ENCODE measurements at regions not wholly inside any gene's neighbourhood (a gene's known extent, or its start where the extent isn't known, plus 50 kb on each side); places are given as distances from the start of the nearest gene placed in this dataset.

DNA sequence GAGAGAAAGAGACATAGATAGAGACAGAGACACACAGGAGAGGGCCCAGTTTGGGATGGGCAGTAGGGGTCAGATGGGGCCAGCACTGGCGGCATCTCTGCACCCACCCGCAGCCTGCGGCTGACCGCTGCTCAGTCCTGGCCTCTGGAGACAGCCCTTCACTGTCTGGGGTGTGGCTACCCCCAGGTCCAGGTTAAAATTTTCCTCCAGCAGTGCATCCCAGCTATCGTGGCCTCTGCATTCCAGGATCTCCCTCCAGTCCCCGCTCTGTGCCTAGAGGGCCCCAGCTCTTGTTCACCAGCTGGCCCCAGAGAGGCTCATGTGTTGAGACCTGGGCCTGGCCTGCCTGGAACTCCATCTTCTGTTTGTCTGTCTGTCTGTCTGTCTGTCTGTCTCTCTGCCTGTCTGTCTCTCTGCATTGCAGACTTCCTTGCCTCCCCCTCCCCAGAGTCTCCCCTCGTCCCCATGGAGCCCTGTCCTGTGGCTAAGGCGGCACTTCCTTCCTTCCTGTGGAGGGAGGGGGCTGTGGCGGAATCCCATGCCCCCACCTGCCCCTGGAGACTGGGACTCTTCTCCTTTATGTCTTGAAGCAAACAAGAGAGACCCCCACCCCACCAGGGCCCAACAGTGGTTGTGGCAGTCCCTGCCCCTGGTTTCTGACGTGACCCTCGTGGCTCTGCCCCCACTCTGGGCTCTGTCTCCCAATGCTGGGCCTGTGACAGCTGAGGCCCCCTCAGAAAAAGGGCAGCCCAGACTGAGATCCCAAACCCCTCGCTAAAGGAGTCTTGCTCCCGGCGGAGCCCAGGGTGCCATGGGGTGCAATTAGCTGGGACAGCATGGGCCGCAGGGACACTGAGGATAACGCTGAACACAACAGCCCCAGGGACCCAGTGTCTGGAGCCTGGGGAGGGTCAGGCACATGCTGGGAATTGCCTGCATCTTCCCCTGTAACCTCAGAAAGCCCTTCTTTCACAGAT, 241.8 kb downstream of the NPHP4 start:
- no peak for DNase-seq (ENCODE audit: low spot score)

DNA sequence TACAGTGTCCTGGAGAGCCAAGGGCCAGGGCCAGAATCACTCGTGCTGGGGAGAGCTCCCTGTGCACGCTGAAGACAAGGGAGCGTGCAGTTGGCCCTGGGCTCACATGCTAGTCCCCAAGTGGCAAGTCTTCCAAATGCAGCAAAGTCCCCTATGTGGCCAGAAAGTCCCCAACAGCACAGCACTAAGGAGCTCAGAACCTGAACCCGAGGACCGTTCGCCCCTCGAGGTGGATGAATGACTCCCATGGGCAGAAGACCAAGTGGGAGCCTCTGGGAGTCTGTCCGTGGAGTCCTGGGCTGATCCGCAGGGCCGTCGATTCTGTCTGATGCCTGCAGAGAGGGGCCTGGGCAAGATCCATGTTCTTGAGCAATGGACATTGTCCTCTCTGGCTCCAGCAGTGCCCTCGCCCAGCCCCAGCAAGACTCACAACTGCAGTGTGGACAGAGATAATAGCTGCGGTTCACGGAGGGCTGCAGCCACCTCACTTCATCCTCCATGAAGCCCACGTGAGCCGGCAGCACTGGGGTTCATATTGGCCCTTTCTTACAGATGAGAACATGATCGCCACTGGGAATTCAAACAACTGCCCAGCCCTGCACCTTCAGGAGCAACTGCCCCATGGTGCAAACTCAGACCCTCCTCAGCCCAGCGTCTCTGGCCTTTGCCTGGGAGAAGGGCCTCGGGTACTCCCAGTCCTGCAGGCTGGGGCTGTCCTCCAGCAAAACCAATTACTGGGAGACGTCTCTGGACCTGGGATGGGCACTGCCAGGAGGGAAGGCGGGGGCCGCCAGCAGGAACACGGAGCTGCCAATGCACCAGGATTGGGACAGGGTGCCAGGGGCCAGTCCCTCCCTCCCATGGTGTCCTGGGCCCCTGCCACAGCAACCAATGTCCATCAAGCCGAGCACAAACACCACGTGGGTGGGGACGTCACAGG, 243.7 kb downstream of the NPHP4 start:
- DNase-seq (ENCODE audit: low spot score) = no peak

DNA sequence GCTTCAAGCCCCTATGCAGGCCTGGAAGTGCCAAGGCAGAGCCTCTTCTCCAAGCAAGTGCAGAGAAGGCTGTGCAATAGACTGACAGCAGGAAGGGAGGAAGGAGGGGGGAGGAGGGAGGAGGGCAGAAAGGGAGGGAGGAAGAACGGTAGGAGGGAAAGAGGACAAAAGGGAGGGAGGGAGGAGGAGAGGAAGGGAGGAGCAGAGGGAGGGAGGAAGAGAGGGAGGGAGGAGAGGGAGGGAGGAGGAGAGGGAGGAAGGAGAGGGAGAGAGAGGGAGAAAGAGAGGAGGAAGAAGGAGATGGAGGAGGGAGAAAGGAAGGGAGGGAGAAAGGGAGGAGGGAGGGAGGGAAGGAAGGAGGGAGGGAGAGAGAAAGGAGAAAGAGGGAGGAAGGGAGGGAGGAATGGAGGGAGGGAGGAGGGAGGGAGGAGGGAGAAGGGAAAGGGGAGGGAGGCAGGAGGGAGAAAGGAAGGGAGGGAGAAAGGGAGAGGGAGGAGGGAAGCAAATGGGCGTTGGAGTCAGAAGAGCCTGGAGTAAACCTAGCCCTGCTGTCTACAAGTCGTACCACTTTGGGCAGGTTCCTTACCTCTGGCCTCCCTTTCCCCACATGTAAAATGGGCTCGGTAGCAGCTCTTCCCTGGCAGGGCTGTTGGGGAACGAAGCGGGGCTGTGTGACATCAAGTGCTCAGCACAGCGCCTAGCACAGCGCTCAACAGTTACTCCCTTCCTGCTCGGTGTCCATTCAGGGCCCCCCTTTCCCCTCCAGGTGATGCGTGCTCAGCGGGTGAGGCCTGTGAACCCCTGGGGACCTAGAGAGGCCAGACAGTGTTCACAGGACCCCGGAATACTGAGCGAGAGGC, 244.6 kb downstream of the NPHP4 start:
- DNase-seq (ENCODE audit: low spot score) = no peak

DNA sequence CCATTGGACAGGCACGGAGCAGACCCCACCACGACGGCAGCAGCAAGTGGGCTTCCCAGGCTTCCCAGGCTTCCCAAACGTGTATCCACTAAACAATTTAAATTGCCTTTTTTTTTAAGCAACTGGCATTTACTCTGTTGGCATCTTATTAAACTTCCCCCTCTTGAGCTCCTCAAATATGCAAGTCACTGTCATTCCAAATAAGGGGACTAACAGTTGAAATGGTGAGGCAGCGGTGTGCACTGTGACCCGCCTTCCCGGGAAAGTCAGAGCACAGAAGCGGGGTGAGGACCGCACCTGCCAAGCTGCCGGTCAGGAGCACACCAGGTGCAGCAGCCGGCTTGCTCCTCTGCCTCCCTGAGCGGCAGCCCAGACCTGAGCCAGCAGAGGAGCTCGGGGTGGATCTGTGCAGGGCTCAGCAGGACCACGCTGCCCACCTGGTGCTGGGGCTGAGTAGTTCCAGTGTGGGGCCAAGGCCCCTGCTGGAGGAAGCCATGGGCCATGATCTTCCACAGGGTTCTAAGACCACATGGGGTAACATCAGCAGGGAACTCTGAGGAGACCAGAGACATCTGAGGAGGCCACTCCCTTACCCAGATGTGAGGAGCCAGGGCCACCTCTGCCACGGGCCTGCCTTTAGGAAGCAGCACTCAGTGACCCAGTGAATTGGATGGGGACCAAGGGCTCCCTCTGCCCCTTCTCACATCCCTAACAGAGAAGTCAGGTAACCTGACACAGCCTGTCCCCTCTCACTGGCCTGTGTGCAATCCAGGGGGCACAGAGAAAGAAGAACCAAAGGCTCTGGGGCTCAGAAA, 245.4 kb downstream of the NPHP4 start:
- DNase-seq (ENCODE audit: low spot score) = no peak

DNA sequence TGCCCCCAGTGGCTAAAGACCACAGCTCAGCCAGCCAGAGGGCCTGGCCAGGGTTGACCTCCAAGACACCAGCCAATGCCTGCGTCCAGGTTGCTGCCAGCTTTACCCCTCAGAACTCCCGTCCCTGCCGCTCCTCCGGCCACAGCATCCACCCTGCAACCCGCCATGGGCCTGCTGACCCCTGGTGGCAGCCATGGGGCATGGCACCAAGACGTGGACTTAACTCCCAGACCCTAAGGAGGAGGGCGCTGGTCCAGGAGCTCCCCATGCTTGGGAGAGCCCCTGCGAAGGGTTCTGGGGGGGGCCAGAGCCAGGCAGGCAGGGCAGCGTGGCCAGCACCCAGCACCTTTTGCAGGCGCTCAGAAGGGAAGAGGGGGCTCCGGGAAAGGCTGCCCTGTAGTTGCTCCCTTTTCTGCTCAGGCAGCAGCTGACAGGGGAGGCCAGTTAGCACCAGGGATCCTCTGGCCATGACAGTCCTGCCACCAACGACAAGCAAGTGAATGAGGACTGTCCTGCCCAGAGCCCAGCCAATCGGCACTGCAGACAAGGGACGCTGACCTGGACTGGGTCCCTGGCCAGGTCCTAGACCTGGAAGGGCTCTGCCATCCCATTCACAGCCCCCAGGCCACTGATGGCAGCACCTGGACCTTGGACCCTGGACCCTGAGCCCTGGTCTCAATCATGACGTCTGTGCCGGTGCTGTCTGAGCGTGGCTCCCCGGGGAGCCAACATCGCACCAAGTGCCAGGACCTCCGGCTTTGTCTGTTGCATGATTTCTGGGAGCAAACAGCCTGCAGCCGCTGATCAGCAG, 246.2 kb downstream of the NPHP4 start:
- DNase-seq (ENCODE audit: low spot score) = peak; percentile 47

DNA sequence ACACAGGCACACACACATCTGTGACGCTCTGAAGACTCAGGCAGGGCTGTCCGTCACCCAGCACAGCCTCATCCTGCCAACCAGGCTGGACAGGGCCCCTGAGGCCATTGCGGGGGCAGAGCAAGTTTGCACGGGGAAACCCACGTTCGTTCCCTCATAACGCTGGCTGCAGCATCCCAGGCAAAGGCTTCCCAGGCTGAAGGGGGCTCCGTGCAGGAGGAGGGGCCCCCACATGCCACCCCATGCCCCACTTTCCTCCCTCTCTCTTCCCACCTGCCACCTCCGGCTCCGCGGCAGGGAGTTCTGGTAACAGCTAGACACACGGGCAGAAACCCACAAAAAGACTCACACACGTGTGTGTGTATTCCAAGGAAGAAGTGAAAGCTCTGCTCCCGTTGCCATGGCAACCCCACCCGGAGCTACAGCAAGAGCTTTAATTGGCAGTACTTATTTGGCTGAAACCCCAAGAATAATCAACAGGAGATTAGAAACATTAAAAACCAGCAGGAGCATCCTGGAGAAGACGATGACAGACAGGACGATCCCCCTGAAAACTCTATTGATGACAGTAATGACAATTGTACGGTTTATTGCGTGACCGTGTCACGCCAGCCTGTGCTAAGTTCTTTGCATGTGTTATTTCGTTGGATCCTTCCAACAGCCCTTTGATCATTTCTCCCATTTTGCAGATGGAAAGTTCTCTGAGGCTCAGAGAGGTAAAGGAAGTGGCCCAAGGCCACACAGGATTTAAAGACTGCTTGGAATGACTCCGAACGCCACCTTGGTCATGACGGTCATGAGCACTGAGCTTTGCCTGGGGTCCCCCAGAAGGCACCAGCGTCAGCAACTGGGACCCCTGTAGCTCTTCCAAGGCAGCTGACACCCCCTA, 247.1 kb downstream of the NPHP4 start:
- DNase-seq (ENCODE audit: low spot score) = no peak

DNA sequence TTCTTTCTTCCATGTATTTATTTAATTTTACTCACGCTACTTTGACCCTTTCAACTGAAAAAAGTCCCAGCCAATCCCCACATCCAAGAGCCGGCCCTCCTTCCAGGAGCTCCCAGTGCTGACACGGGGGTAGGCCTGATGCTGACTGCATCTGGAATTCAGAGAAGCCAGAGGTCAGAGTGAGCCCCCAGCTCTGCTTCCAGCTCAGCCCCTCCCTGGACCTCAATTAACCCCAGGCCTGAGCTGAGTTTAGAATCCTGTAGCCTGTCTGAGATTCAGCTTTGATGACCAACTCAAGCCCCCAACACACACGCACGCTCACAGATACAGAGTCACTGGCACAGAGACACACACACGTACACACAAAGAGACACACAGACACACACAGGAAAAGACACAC, 247.9 kb downstream of the NPHP4 start:
- no peak for DNase-seq (ENCODE audit: low spot score)

DNA sequence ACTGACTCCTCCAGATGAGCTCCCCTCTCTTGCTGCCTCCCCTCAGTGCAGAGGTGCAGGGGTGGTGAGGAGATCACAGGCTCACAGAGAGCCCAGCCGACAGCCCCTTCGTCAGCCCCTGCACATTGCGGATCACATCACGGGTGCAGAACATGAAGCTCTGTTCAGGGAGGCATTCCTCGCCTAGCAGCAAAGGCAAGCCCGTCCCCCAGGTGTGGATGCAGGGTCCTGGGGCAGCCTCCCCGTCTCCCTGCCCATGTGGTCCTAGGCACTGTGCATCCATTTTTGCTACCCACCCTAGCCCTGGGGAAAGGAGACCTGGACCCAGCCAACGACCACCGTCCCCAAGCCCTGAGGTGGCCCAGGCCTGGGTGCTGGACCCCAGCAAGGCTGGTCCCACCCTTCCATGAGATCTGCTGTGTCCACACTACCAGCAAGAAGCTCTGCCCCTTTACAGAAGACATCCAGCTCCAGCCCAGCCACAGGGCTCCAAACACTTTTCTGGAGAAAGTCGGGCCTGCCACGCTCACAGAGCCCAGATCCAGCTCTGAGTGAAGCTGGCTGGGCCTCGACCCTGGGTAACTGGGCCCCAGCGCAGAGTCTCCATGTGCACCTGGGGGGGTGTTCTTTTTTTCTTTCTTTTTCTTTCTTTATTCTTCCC, 248.7 kb downstream of the NPHP4 start:
- DNase-seq (ENCODE audit: low spot score) = no peak

DNA sequence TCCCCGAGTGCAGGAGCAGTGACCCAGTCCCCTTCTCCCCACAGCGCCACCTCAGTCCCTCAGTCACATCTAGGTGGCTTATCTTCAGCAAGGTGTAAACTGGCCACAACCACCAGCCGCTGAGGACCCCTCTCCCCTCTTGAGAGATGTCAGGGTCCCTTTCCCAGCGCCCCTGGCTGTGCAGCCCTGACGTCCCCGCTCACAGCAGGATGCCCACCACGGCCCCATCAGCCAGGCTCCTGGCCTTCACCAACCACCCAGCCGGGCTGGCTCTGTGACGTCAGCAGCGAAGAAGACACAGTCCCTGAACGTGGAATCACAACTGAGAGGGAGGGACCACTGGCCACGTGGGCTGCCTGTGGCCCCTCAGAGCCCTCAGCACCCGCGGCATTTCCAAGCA, 249.4 kb downstream of the NPHP4 start:
- DNase-seq (ENCODE audit: low spot score) = no peak

DNA sequence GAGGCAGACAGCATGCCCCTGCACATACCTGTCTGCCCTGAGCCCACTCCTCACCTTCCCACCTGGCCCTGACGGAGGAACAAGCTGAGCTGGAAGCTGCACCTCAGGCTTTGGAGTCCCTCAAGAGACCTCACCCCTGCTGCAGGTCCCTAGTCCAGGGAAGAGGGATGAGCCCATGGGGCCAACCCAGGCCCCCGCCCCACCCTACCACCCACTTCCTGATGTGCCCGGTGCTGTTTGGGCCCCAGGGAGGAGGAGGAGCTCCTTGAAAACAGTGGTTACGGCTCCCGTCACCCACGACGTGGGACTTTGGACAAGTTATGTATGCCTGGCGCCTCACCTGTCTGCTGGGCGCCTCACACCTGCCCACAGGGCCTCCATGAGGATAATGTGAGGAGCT, 250.2 kb downstream of the NPHP4 start:
- DNase-seq (ENCODE audit: low spot score) = no peak

DNA sequence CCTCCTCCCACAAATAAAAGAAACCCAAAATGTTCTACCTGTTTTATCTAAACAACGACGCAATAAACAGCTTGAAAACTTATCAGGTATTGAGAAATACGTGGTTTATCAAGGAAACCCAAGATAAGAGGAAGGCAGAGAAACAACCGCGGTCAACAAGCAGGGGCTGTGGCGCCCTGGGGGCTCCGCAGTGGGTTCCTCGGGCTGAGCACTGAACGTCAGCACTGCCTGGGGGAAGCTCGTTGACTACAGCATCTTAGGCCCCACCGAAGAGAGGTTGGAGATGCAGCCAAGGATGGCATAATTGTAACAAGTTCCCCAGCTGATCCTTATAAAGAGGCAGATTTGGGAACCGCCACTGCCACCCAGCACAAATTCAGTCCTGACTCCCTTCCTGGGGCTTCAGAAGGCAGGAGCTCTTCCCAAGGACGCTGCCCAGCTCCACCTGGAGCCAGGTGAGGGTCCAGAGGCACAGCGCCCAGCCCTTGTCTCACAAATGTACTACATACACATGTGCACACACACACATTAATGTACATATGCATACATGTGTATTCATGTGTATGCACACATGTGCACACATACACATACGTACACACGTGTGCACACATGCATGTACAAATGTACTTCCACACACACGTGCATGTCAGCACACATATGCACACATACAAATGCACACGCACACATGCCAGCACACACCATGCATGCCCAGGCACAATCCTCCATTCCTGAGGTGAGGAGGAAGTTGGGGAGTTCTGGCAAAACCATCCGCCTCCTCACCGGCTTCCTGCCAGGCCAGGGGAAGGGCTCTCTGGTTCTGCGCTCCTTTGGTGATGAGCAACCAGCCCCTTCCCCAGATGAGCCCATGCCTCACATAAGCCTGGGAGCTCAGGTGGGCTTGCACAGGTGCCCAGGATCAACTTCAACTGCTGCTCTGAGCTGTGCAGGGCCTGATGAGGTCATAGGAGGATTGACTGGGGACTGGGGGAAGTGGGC, 251.1 kb downstream of the NPHP4 start:
- no peak for DNase-seq (ENCODE audit: low spot score)

DNA sequence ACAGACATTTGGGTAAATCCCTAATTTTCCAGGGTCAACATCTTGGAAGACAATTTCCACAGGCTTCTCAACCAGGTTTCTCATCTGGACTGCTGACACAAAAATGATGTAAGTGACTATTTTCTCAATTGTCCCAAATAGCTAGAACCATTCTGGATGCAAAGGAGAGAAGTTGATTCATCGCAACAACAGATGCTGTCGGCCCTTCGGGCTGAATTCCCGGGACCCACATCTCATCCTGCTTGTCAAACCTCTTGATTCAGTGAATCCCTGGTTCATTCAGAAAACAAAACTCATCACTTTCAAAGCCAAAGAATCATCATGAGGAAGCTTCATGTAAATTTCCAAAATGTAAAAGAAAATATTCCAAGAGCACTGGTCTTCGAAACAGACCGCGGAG, 251.8 kb downstream of the NPHP4 start:
- DNase-seq (ENCODE audit: low spot score) = no peak

DNA sequence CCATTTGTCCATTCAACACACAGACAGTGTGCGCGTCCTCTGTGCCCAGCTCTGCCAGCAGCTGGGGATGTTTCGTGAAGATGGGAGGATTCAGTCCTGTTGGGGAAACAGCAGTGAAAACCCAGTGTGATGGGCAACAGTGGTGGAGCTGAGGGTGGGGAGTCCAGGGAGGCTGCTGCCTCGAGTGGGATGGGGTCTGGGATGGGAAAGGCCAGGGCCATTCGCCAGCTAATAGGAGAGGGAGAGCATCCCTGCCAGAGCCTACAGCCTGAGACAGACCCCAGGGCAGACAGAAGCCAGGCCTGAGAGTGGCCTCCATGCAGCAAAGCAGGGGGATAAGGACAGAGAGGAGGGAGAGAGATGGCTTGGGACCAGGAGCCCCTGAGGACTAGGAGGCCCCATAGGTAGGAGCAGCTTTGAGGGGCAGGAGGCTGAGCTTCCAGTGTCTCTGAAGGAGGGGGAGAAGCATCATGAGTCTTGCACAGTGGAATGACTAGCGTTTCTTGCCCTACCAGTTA, 252.6 kb downstream of the NPHP4 start:
- DNase-seq (ENCODE audit: low spot score) = no peak

DNA sequence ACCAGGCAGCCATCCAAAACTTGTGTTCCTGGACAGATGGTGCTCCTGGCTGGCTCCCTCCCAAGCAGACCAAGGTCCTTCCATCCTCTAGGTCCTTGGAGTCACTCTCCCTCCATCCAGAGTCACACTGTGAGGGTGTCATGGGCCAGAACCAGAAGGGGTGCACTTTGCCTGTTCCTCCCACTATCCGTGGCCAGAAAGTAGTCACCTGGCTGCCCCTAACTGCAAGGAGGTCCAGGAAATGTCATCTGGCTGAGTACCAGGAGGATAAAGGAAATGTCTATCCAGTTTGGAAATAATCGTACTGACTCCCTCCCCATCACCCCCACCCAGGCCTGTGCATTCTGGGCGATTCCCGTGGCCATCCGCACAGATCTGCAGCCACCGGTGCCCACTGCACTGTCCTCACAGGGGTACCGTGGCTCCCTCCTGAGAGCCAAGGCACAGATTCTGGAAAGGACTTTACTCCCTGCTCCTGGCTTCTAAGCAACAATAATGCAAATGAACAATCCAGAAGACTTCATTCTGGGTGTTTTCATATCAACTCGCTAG, 253.2 kb downstream of the NPHP4 start:
- DNase-seq (ENCODE audit: low spot score) = no peak

DNA sequence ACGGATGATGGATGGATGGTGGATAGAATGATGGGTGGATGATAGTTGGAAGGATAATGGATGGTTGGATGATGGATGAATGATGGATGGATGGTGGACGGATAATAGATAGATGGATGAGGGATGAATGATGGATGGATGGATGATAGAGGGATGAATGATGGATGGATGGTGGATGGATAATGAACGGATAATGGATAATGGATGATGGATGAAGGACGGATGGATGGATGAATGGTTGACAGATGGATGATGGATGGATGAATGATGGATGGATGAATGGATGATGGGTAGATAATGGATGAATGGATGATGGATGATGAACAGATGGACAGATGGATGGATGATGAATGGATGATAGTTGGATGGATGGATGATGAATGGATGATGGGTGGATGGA, 255.1 kb downstream of the NPHP4 start:
- DNase-seq (ENCODE audit: low spot score) = no peak

DNA sequence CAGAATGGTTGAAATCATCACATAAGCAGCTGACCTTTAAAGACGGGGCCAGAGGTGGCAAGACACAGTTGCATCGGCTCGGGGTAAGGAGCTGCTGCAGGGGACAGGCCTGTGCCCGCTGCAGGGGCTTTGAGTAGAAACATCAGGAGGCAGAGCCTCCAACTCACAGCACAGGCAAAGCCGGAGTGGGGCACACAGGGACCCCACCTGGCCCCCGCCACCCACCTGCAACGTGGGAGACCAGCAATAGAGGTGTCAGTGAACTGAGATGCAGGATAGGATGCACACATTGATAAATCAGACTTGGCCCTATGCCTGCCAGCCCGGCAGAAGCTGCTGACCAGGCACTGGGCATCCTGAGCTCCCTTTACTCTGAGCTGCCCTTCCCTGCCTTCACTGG, 257.2 kb downstream of the NPHP4 start:
- no peak for DNase-seq (ENCODE audit: low spot score)

DNA sequence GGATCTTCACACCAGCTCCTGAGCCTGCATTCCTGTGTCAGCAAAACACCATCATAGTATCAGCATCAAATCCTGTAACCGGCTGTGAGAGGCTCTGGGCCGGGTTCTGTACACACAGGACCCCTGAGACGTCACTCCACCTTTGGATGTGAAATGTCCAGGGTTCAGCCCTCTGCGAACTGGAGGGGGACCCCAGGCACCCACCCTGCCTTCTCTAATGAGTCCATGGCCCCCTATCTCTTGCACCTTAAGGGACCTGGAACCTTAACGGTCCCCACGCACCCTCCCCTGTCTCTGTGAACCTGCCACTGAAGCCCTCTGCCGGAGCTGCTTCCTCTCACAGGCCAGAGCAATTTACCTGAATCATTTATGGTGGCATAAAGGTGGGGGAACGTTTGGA, 257.8 kb downstream of the NPHP4 start:
- DNase-seq (ENCODE audit: low spot score) = no peak
